ENCODE measurements at regions not wholly inside any gene's neighbourhood (a gene's known extent, or its start where the extent isn't known, plus 50 kb on each side); places are given as distances from the start of the nearest gene placed in this dataset.
A peak's percentile ranks its signal among the peaks of the same experiment; 100 is the strongest.
"Not testable (repeated sequence)": the region's sequence is repeated elsewhere in the genome, so short reads cannot be mapped to it uniquely, and the experiment has no call there.

- ATAC-seq (peak in 1 of 4 donors; percentile 40), DNase-seq (no peak), FAIRE-seq (no peak)
- 52 to 53% methylated on average over 5 of the region's 5 CpGs for whole genome bisulfite sequencing, 2 donors
- intact Hi-C loops (cut with DNase I), result no loop called here
- Histone ChIP-seq H3K27me3 (no peaks in the 10 kb centered on the region), H3K27ac (no peak overlapping the region), H3K4me1 (no peaks in the 10 kb centered on the region), H3K36me3 (no peaks in the 10 kb centered on the region), H3K9me3 (no peaks in the 10 kb centered on the region), H3K4me3 (no peak overlapping the region)
- TF ChIP-seq CTCF (IDR thresholded peaks at IDR 0.05), result no peak
These were observed 148.8 kb upstream of the NRP1 start for GRCh38 chr10:33483124-33483815.

DNA sequence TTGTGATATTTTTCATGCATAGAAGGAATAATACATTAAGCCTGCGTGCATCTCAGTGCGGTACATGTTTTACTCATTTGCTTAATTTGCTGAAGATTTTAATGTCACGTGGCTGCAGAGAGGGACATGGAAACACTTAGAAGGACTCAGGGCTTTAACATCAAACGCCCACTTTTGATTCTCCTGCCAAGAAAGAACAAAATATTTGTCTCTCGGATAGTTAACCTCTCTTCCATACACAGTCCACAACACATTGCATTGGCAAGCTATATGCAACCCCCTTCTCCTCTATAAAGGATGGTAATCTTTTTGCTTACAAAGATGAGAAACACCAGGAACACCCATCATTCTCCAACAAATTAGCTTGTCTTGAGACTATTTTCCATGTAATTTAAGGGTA lies 148.0 kb upstream of the NRP1 start:
- intact Hi-C loops (cut with DNase I), result no loop called here
- Histone ChIP-seq H3K27ac (no peak overlapping the region), H3K4me3 (no peak overlapping the region), H3K4me1 (peaks cover 0 to 4% (median 0%) of the 10 kb centered on the region in 3 donors), H3K36me3 (no peaks in the 10 kb centered on the region), H3K9me3 (no peaks in the 10 kb centered on the region), H3K27me3 (no peaks in the 10 kb centered on the region)
- WGBS, 2 donors, result 86 to 93% methylated on average over 5 of the region's 5 CpGs
- no peak for ATAC-seq
- no peak for DNase-seq
- FAIRE-seq, result no peak
- no peak for TF ChIP-seq CTCF (IDR thresholded peaks at IDR 0.05)

DNA sequence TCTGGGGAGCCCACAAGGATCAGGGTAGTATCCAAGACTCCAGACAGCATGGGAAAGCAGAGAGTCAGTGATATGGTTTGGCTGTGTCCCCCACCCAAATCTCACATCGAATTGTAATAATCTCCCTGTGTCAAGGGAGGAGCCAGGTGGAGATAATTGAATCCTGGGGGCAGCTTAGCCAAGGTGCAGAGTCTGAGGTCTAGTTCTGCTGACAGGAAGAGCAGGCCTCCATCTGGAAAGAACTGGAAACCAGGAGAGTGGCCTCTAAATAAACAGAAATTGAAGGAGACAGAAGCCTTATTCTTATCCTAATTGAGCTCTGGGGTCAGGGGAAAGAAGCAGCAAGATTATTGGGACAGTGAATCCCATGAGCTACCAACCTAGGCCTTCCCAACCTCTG lies 146.7 kb upstream of the NRP1 start:
- Histone ChIP-seq H3K4me3 (no peak overlapping the region), H3K4me1 (peaks cover 0 to 4% (median 0%) of the 10 kb centered on the region in 3 donors), H3K27ac (no peak overlapping the region), H3K36me3 (no peaks in the 10 kb centered on the region), H3K9me3 (no peaks in the 10 kb centered on the region), H3K27me3 (no peaks in the 10 kb centered on the region)
- TF ChIP-seq CTCF (IDR thresholded peaks at IDR 0.05), result no peak
- DNase-seq, result no peak
- FAIRE-seq, result no peak
- WGBS, 2 donors, result 78 to 83% methylated on average over 1 of the region's 1 CpG
- intact Hi-C loops (cut with DNase I), result no loop called here
- ATAC-seq, result no peak

GRCh38 chr10:33480417-33480816 lies 145.9 kb upstream of the NRP1 start:
- 92 to 99% methylated on average over 24 of the region's 24 CpGs for WGBS, 2 donors
- DNase-seq, result peak in 1 of 6 donors; percentile 62
- ATAC-seq; H3K9me3 ChIP-seq; intact Hi-C loops (cut with DNase I); FAIRE-seq; H3K27me3 ChIP-seq; H3K4me1 ChIP-seq; H3K27ac ChIP-seq; H3K36me3 ChIP-seq; H3K4me3 ChIP-seq: not testable (repeated sequence)

DNA sequence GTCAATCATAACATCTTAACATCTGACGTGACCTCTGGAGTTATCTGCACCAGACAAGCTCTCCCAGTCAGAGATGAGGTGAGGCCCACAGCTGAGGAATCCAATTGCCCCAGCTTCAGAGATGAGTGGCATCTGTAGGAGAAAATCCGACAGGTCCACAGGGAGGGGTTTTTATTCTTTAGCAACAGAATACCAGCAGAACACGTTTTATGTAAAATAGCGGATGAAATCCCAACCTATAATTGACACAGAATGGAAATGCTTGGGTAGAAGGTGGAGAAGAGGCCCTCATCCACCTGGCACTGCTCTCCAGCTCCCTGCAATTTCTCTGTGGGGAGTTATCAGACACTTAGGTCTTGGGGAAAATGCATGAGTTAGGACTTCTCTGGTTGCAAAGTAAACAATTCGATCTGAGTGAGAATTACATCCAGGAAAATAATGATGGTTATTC lies 144.2 kb upstream of the NRP1 start:
- DNase-seq (no peak), FAIRE-seq (no peak), ATAC-seq (no peak)
- H3K27me3 ChIP-seq, result no peaks in the 10 kb centered on the region
- no peak for TF ChIP-seq CTCF (IDR thresholded peaks at IDR 0.05)
- 84 to 89% methylated on average over 5 of the region's 5 CpGs for WGBS, 2 donors
- no peak overlapping the region for H3K27ac ChIP-seq
- intact Hi-C loops (cut with DNase I), result no loop called here
- peaks cover 0 to 4% (median 0%) of the 10 kb centered on the region in 3 donors for H3K4me1 ChIP-seq
- H3K9me3 ChIP-seq, result no peaks in the 10 kb centered on the region
- no peaks in the 10 kb centered on the region for H3K36me3 ChIP-seq
- no peak overlapping the region for H3K4me3 ChIP-seq
